CD4-positive, alpha-beta memory T cell (primary cell): ENCODE measurements at regions not wholly inside any gene's neighbourhood (a gene's known extent, or its start where the extent isn't known, plus 50 kb on each side); places are given as distances from the start of the nearest gene placed in this dataset.

Experiments used
- CTCF ChIA-PET: fragments of 350-600 bp; sonication (Branson Sonifier 250); formaldehyde crosslinking; loops from one replicate; lab custom pipeline; 2021; ENCODE audit warnings: inconsistent platforms; ENCODE audit not compliant: partially characterized antibody; lab: Charles Lee
- POLR2A ChIA-PET: fragments of 350-600 bp; sonication (Branson Sonifier 250); formaldehyde crosslinking; loops from one replicate; lab custom pipeline; 2021; ENCODE audit not compliant: partially characterized antibody; lab: Charles Lee
- DNase-seq, 5 donors: peaks; one replicate each; pipeline versions ENCODE4 v3.0.0 to v3.0.0-alpha.2; 2020 to 2022; ENCODE audit warnings: mixed read lengths in 1 of 5
- H3K27ac ChIP-seq: one replicate; pipeline ENCODE4 v1.7.0; 2013; ENCODE audit warnings: low read depth, low read length
- H3K27me3 ChIP-seq: 2 replicates; pipeline ENCODE4 v1.7.0; 2013; ENCODE audit warnings: mild to moderate bottlenecking, low read length, moderate library complexity; ENCODE audit not compliant: insufficient read depth
- H3K36me3 ChIP-seq: 2 replicates; pipeline ENCODE4 v1.7.0; 2013; ENCODE audit warnings: mild to moderate bottlenecking, low read length, moderate library complexity; ENCODE audit not compliant: insufficient read depth
- H3K4me1 ChIP-seq: 2 replicates; pipeline ENCODE4 v1.7.0; 2013; ENCODE audit warnings: mild to moderate bottlenecking, low read length, moderate library complexity; ENCODE audit not compliant: insufficient read depth
- H3K4me3 ChIP-seq, 2 donors: one replicate each; pipeline ENCODE4 v1.7.0; 2013; ENCODE audit warnings: low read length in 2 of 2, mild to moderate bottlenecking in 1 of 2
- H3K9me3 ChIP-seq, 2 donors: one replicate each; pipeline ENCODE4 v1.7.0; 2013; ENCODE audit warnings: low read length in 2 of 2, control low read depth in 1 of 2; ENCODE audit not compliant: control insufficient read depth in 1 of 2
- H3K27ac Mint-ChIP-seq, 7 donors: one replicate each; pipeline ENCODE4 v1.8.0; 2020 to 2021; ENCODE audit warnings: mixed read lengths in 7 of 7, mild to moderate bottlenecking in 6 of 7, inconsistent platforms in 3 of 7, moderate library complexity in 3 of 7
- H3K27me3 Mint-ChIP-seq, 2 donors: one replicate each; pipeline ENCODE4 v1.8.0; 2020 to 2021; ENCODE audit warnings: mixed read lengths in 2 of 2
- H3K36me3 Mint-ChIP-seq, 2 donors: one replicate each; pipeline ENCODE4 v1.8.0; 2020 to 2021; ENCODE audit warnings: mixed read lengths in 2 of 2, inconsistent platforms in 1 of 2, mild to moderate bottlenecking in 1 of 2
- H3K4me1 Mint-ChIP-seq, 4 donors: one replicate each; pipeline ENCODE4 v1.8.0; 2020 to 2021; ENCODE audit warnings: mixed read lengths in 4 of 4, mild to moderate bottlenecking in 1 of 4
- H3K4me3 Mint-ChIP-seq, 8 donors: one replicate each; pipeline ENCODE4 v1.8.0; 2020 to 2021; ENCODE audit warnings: mixed read lengths in 8 of 8, mild to moderate bottlenecking in 7 of 8, moderate library complexity in 6 of 8, inconsistent platforms in 3 of 8
- H3K9me3 Mint-ChIP-seq, 8 donors: one replicate each; pipeline ENCODE4 v1.8.0; 2020 to 2021; ENCODE audit warnings: mixed read lengths in 8 of 8, mild to moderate bottlenecking in 5 of 8, inconsistent platforms in 3 of 8, moderate library complexity in 1 of 8
- intact Hi-C: fragments of 100-400 bp; cut with micrococcal nuclease; formaldehyde crosslinking; loops from one replicate; pipeline ENCODE4 v1.15.1; 2023

DNA sequence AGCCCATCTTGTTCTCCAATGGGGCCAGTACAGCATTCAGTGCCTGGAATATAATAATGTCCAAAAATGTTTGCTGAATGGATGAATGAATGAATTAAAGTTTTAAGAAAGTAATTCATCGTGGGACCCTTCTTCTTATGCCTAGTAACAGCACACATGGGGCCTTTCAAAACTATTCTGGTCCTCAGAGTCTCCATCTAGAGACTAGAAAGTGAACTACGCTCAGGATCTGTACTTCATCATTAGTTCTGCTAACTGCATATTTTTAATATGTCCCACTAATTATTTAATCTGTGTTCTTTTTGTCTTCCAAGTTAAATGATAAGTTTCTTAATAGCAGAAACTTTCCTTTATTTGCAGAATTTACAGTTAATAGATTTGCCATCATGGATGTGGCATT, 172.5 kb downstream of the SMAD2 start:
- Histone ChIP-seq H3K9me3 (no peaks in the 10 kb centered on the region), H3K36me3 (no peaks in the 10 kb centered on the region), H3K4me3 (no peak overlapping the region), H3K4me1 (peaks cover 5% of the 10 kb centered on the region), H3K27me3 (no peaks in the 10 kb centered on the region), H3K27ac (no peak overlapping the region)
- Mint-ChIP-seq H3K9me3 (peaks cover 0 to 28% (median 18%) of the 10 kb centered on the region in 8 donors), H3K4me3 (no peak overlapping the region), H3K27me3 (peaks cover 10 to 12% of the 10 kb centered on the region in 2 donors), H3K36me3 (peaks cover 1 to 14% of the 10 kb centered on the region in 2 donors), H3K4me1 (peaks cover 0 to 5% (median 2%) of the 10 kb centered on the region in 4 donors), H3K27ac (no peak overlapping the region)
- DNase-seq = no peak
- ChIA-PET POLR2A (no interaction called here), CTCF (interaction anchor here (0.8 kb wide), 1 partner anchor 699 kb away, joined by 3 read pairs; no protein-coding TSS in a partner anchor)
- intact Hi-C loops = no loop called here

DNA sequence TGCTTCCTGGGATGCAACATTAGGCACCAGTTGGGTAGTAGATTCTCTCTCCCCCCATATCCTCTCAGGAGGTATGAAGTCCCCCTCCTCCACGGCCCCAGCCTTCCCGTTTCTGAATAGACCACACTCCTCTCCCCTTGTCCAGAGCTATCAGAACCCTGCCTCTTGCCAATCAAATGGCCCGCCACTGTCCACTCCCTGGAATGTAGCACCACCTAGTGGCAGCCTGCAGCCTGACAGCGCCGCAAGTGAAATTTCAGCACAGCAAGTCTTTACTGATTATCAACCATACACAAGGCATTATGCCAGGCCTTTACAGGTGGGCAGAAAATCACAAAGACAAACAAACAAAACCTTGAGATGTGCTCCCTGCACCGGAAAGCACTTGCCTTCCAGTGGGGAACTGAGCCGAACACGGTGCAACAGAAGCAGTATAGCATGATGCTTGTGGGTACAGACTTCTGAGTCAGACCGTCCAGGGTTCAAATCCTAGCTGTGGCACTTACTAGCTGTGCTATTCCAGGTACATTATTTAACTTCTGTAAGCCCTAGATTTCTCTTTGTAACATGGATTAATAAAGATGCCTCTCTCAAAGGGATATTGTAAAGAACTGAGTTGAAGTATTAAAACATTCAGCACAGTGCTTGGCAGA, 174.0 kb downstream of the SMAD2 start:
- CTCF ChIA-PET = interaction anchor here (0.8 to 1.6 kb wide), 7 partner anchors 9 to 706 kb away, joined by 3 to 5 read pairs (median 3); no protein-coding TSS in a partner anchor
- peaks cover 5% of the 10 kb centered on the region for H3K4me1 ChIP-seq
- Mint-ChIP-seq H3K9me3 (peaks cover 0 to 28% (median 17%) of the 10 kb centered on the region in 8 donors), H3K27me3 (peaks cover 9 to 12% of the 10 kb centered on the region in 2 donors), H3K4me3 (no peak overlapping the region), H3K27ac (no peak overlapping the region), H3K4me1 (peaks cover 0 to 5% (median 2%) of the 10 kb centered on the region in 4 donors), H3K36me3 (peaks cover 1 to 14% of the 10 kb centered on the region in 2 donors)
- DNase-seq = peak in 4 of 5 donors; percentile 15 to 31 (median 22)
- intact Hi-C loops = no loop called here
- no peak overlapping the region for H3K27ac ChIP-seq
- no peaks in the 10 kb centered on the region for H3K36me3 ChIP-seq
- H3K4me3 ChIP-seq = no peak overlapping the region
- H3K27me3 ChIP-seq = no peaks in the 10 kb centered on the region
- no peaks in the 10 kb centered on the region for H3K9me3 ChIP-seq
- POLR2A ChIA-PET = no interaction called here

DNA sequence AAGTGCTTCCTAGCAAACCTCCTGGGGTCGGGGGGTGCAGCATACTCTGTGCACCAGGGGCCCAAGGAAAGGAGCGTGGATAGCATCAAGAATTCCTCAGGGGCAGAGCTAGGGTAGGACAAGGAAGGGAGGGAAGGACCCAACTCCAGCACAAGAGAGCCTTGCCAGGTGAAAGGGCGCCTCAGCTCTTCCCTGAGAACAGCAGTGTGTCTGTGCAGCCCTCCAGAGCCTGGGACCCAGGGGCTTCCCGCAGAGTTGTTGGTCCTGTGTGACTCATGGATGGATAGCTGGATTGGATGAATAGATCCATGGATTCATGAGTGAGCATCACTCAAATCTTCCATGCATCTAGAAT, 175.4 kb downstream of the SMAD2 start:
- POLR2A ChIA-PET = interaction anchor here (1.0 kb wide), 1 partner anchor 10 kb away, joined by 3 read pairs; no protein-coding TSS in a partner anchor
- peaks cover 5% of the 10 kb centered on the region for H3K4me1 ChIP-seq

DNA sequence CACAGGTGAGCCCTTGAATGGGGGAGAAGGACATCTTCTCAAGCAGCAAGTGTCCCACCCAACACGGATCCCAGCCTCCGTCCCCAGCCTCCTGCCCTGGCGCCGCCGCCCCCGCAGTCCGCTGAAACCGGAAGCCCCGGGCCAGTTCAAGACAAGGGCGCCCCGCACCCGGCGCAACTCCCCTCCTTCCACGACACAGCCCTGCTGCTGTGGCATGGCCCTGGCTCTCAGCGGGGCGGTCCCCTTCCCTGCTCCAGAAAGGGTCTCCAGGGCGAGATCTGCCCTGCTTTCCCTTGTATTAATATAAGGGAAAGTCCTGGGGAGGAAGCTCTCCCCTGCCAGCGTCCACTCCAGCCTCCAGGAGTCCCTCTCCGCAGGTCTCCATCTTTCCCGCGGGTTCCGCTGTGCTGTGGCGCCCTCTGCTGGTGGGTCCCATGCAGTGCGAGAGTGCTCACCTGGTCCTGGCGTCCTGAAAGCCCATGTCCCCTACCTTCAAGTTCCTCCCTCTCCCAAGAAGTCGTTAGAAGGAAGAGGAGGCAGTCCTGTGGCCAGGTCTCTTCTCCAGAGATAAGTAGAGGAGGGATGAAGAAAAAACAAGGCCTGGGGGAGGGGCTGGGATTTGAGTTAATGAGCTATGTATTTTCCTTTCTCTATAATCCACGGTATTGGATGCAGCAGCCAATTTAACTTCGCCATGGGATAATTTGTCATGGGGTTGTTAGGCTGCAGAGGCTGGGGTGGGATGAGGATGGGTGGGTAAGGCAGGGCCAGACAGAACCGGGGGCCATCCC, 176.0 kb downstream of the SMAD2 start:
- ChIA-PET POLR2A (interaction anchor here (1.0 kb wide), 1 partner anchor 9 kb away, joined by 3 read pairs; no protein-coding TSS in a partner anchor), CTCF (interaction anchor here (1.0 to 1.9 kb wide), 11 partner anchors 9 to 700 kb away, joined by 3 to 15 read pairs (median 3); no protein-coding TSS in a partner anchor)
- Mint-ChIP-seq H3K4me1 (peaks cover 0 to 6% (median 2%) of the 10 kb centered on the region in 4 donors), H3K9me3 (peaks cover 0 to 13% (median 6%) of the 10 kb centered on the region in 8 donors), H3K27ac (no peak overlapping the region), H3K27me3 (peaks cover 2 to 5% of the 10 kb centered on the region in 2 donors), H3K36me3 (peaks cover 1 to 6% of the 10 kb centered on the region in 2 donors), H3K4me3 (no peak overlapping the region)
- no peaks in the 10 kb centered on the region for H3K27me3 ChIP-seq
- intact Hi-C loops = no loop called here
- no peaks in the 10 kb centered on the region for H3K36me3 ChIP-seq
- H3K9me3 ChIP-seq = no peaks in the 10 kb centered on the region
- peaks cover 5% of the 10 kb centered on the region for H3K4me1 ChIP-seq
- H3K27ac ChIP-seq = no peak overlapping the region
- H3K4me3 ChIP-seq = no peak overlapping the region
- DNase-seq = peak in 4 of 5 donors; percentile 7 to 32 (median 24)

More for the DNA sequence above, 175.4 kb downstream of the SMAD2 start:
- Mint-ChIP-seq H3K36me3 (peaks cover 1 to 8% of the 10 kb centered on the region in 2 donors), H3K4me1 (peaks cover 0 to 5% (median 2%) of the 10 kb centered on the region in 4 donors), H3K27me3 (peaks cover 6% of the 10 kb centered on the region in 2 donors), H3K4me3 (no peak overlapping the region), H3K27ac (no peak overlapping the region), H3K9me3 (peaks cover 0 to 15% (median 11%) of the 10 kb centered on the region in 8 donors)
- intact Hi-C loops = no loop called here
- CTCF ChIA-PET = interaction anchor here (0.8 to 1.9 kb wide), 12 partner anchors 9 to 701 kb away, joined by 3 to 15 read pairs (median 3); no protein-coding TSS in a partner anchor
- Histone ChIP-seq H3K27me3 (no peaks in the 10 kb centered on the region), H3K4me3 (no peak overlapping the region), H3K27ac (no peak overlapping the region), H3K36me3 (no peaks in the 10 kb centered on the region), H3K9me3 (no peaks in the 10 kb centered on the region)
- DNase-seq = no peak

DNA sequence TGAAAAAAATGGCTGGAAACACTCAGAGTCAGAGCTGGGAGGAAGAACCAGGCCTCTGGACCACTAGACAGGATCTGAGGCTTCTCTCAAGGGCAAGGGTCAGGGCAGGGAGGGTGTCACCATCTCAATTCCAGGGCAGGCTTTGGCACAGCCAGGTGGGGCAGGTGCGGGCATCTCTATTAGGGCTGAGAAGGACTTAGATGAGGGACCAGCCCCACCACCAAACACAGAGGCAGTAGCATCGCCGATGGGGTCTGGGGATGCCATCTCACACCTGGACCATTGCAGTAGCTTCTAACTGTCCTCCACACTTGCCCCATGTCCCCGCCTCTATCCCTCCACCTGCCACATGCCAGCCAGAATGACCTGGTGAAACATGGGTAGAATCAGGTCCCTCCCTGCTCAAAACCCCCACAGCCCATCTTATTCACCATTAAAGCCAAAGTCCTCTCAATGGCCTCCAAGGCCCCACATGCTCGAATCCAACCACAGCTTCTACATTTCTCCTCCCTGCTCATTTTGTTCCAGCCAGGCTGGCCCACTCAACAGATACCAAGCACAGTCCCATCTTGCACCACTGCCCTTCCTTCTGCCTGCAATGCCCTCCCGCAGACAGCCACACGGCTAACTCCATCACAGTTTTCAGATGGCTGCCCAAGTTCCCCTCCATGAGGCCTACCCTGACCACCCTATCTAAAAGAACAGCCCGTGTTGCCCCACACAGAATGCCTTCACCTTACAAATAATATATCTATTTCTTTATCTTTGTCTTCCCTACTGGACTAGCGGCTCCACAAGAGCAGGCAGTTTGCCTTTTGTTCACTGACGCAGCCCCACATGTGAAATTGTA, 177.4 kb downstream of the SMAD2 start:
- Mint-ChIP-seq H3K4me3 (no peak overlapping the region), H3K9me3 (peaks cover 0 to 2% (median 0%) of the 10 kb centered on the region in 8 donors), H3K27ac (no peak overlapping the region), H3K4me1 (peaks cover 0 to 10% (median 3%) of the 10 kb centered on the region in 4 donors), H3K36me3 (no peaks in the 10 kb centered on the region), H3K27me3 (peaks cover 2 to 4% of the 10 kb centered on the region in 2 donors)
- Histone ChIP-seq H3K4me1 (peaks cover 9% of the 10 kb centered on the region), H3K27me3 (no peaks in the 10 kb centered on the region), H3K9me3 (no peaks in the 10 kb centered on the region), H3K4me3 (no peak overlapping the region), H3K36me3 (no peaks in the 10 kb centered on the region), H3K27ac (no peak overlapping the region)
- CTCF ChIA-PET = interaction anchor here (0.6 to 1.9 kb wide), 2 partner anchors 671 to 1610 kb away, joined by 3 read pairs; no protein-coding TSS in a partner anchor
- DNase-seq = no peak
- intact Hi-C loops = no loop called here
- POLR2A ChIA-PET = no interaction called here

DNA sequence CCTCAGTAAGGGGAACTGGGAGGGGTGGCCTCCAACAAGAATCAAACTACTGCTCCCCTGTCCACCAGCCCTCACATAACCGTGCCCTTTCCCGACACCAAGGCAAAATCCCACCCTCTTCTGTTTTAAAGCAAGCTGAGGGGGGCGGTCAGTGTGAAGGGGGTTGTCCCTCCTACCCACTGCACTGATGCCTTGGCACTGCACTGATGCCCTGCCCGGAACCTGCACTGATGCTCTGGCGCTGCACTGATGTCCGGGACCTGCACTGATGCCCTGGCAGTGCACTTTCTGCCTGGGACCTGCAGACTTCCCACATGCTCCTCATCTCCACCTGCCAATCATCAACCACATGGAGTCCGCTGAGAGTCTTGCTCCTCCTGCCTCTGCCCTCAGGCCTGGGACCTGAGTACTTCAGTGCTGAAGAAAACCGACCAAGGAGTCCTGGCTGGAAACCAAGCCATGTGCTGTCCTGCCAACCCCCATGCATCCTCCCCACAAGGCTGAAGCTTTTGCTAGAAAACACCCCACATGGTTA, 179.5 kb downstream of the SMAD2 start:
- peaks cover 0 to 5% (median 3%) of the 10 kb centered on the region in 4 donors for H3K4me1 Mint-ChIP-seq
- Histone ChIP-seq H3K27ac (no peak overlapping the region), H3K36me3 (no peaks in the 10 kb centered on the region), H3K4me3 (no peak overlapping the region), H3K4me1 (peaks cover 9% of the 10 kb centered on the region), H3K27me3 (no peaks in the 10 kb centered on the region), H3K9me3 (no peaks in the 10 kb centered on the region)
- CTCF ChIA-PET = interaction anchor here (0.8 to 1.4 kb wide), 3 partner anchors 10 to 651 kb away, joined by 3 to 5 read pairs (median 3); no protein-coding TSS in a partner anchor
- no peaks in the 10 kb centered on the region for H3K36me3 Mint-ChIP-seq
- POLR2A ChIA-PET = no interaction called here
- intact Hi-C loops = no loop called here
- H3K4me3 Mint-ChIP-seq = no peak overlapping the region
- H3K9me3 Mint-ChIP-seq = peaks cover 0 to 2% (median 0%) of the 10 kb centered on the region in 8 donors
- H3K27me3 Mint-ChIP-seq = peaks cover 0 to 2% of the 10 kb centered on the region in 2 donors
- no peak overlapping the region for H3K27ac Mint-ChIP-seq
- no peak for DNase-seq
